Right hindlimb (tissue), 1 donor: ENCODE measurements at regions not wholly inside any gene's neighbourhood (a gene's known extent, or its start where the extent isn't known, plus 50 kb on each side); places are given as distances from the start of the nearest gene placed in this dataset.
A peak's percentile ranks its signal among the peaks of the same experiment; 100 is the strongest.
"Not testable (repeated sequence)": the region's sequence is repeated elsewhere in the genome, so short reads cannot be mapped to it uniquely, and the experiment has no call there.

Experiments
- DNase-seq: peaks from one replicate; pipeline ENCODE4 v3.0.0-alpha.2; 2018

GRCh38 chr1:104028416-104029035 is 278.8 kb downstream of the AMY1C start:
- DNase-seq = no peak

- DNase-seq = no peak
Measured at GRCh38 chr1:104029456-104029970, 279.8 kb downstream of the AMY1C start.

GRCh38 chr1:104056786-104057185 is 307.1 kb downstream of the AMY1C start:
- no peak for DNase-seq

GRCh38 chr1:104057219-104057898 is 307.7 kb downstream of the AMY1C start:
- DNase-seq = not testable (repeated sequence)

- DNase-seq = not testable (repeated sequence)
Measured at GRCh38 chr1:104061637-104062036, 311.9 kb downstream of the AMY1C start.

GRCh38 chr1:104064399-104064798 is 314.7 kb downstream of the AMY1C start:
- DNase-seq = no peak

GRCh38 chr1:104072915-104073371 is 323.2 kb downstream of the AMY1C start:
- no peak for DNase-seq

GRCh38 chr1:104073463-104073902 is 323.8 kb downstream of the AMY1C start:
- no peak for DNase-seq

GRCh38 chr1:104082221-104082620 is 332.5 kb downstream of the AMY1C start:
- DNase-seq = no peak

GRCh38 chr1:104084380-104084779 is 334.7 kb downstream of the AMY1C start:
- no peak for DNase-seq

- DNase-seq = no peak
Measured at GRCh38 chr1:104092698-104093097, 343.0 kb downstream of the AMY1C start.

GRCh38 chr1:104098837-104099236 is 349.1 kb downstream of the AMY1C start:
- no peak for DNase-seq

GRCh38 chr1:104100115-104100514 is 350.4 kb downstream of the AMY1C start:
- DNase-seq = no peak

GRCh38 chr1:104105465-104105864 is 355.8 kb downstream of the AMY1C start:
- DNase-seq = no peak

GRCh38 chr1:104120525-104120924 is 370.8 kb downstream of the AMY1C start:
- no peak for DNase-seq

GRCh38 chr1:104121271-104121670 is 371.6 kb downstream of the AMY1C start:
- DNase-seq = no peak

GRCh38 chr1:104125266-104125665 is 375.6 kb downstream of the AMY1C start:
- DNase-seq = no peak

GRCh38 chr1:104125970-104126369 is 376.3 kb downstream of the AMY1C start:
- DNase-seq = no peak

GRCh38 chr1:104132382-104132973 is 382.8 kb downstream of the AMY1C start:
- peak; percentile 23 for DNase-seq

GRCh38 chr1:104135036-104135435 is 385.3 kb downstream of the AMY1C start:
- not testable (repeated sequence) for DNase-seq

- DNase-seq = no peak
Measured at GRCh38 chr1:104136621-104137020, 386.9 kb downstream of the AMY1C start.

- DNase-seq = no peak
Measured at GRCh38 chr1:104156738-104157137, 407.0 kb downstream of the AMY1C start.

GRCh38 chr1:104163912-104164476 is 414.3 kb downstream of the AMY1C start:
- DNase-seq = no peak
